Effector memory CD4-positive, alpha-beta T cell (primary cell): ENCODE measurements at regions not wholly inside any gene's neighbourhood (a gene's known extent, or its start where the extent isn't known, plus 50 kb on each side); places are given as distances from the start of the nearest gene placed in this dataset.

ENCODE experiments used
- DNase-seq, 3 donors: peaks; one replicate each; pipeline ENCODE4 v3.0.0-alpha.2; 2020
- H3K27ac ChIP-seq: 2 replicates; pipeline ENCODE4 v1.7.0; 2013; ENCODE audit warnings: mild to moderate bottlenecking, low read length, moderate library complexity; ENCODE audit not compliant: insufficient read depth, poor library complexity, severe bottlenecking
- H3K27me3 ChIP-seq: replicated peaks from 2 replicates; pipeline ENCODE4 v1.7.0; 2013; ENCODE audit warnings: mild to moderate bottlenecking, low read length; ENCODE audit not compliant: insufficient read depth, control insufficient read depth, poor library complexity, severe bottlenecking
- H3K36me3 ChIP-seq: 2 replicates; pipeline ENCODE4 v1.7.0; 2013; ENCODE audit warnings: mild to moderate bottlenecking, low read length, moderate library complexity; ENCODE audit not compliant: control insufficient read depth, insufficient read depth
- H3K4me1 ChIP-seq: 2 replicates; pipeline ENCODE4 v1.7.0; 2013; ENCODE audit warnings: low read length, mild to moderate bottlenecking; ENCODE audit not compliant: control insufficient read depth, insufficient read depth, poor library complexity, severe bottlenecking
- H3K4me3 ChIP-seq: 2 replicates; pipeline ENCODE4 v1.7.0; 2013; ENCODE audit warnings: low read length, low read depth, mild to moderate bottlenecking; ENCODE audit not compliant: insufficient read depth, poor library complexity, severe bottlenecking
- H3K9me3 ChIP-seq: 2 replicates; pipeline ENCODE4 v1.7.0; 2013; ENCODE audit warnings: mild to moderate bottlenecking, low read length, moderate library complexity; ENCODE audit not compliant: control insufficient read depth

DNA sequence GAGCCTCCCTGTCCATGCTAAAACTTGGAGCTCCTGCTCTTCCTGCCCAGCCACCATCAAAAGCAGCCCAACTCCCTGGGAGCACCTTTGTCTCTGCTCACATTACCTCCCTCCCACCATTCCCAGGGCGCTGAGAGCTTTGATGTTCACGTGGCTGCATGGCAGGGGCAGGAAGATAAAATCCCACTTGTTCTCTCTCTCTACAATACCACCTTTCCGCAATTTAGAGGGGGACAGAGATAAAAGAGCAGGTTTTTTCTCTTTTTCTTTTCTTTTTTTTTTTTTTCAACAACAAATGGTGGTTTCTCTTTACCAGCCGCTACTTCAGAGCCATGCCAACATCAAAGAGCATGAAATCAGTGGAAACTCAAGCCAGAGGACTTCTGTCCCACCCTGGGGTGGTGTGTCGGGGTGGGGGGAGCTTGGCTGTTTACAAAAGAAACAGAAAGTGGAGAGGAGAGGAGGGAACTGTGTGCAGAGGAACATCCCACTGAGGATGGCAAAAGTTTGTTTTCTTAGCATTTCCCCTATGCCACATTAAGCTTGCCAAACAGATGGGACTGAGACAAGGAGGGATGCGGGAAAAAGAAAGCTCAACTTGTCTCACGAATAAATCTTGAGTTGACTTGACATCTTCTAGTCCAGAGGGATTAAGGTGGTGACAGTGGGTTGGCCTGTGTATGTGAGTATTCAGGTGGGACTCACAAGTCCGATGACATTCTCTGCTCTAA is 103.7 kb upstream of the NUDT4 start:
- Histone ChIP-seq H3K4me1 (no peaks in the 10 kb centered on the region), H3K4me3 (no peak overlapping the region), H3K27me3 (no peaks in the 10 kb centered on the region), H3K9me3 (no peaks in the 10 kb centered on the region), H3K27ac (no peak overlapping the region), H3K36me3 (no peaks in the 10 kb centered on the region)
- no peak for DNase-seq

- Histone ChIP-seq H3K9me3 (no peaks in the 10 kb centered on the region), H3K27me3 (no peaks in the 10 kb centered on the region), H3K4me3 (no peak overlapping the region), H3K27ac (no peak overlapping the region), H3K36me3 (no peaks in the 10 kb centered on the region), H3K4me1 (no peaks in the 10 kb centered on the region)
- no peak for DNase-seq
Measured at GRCh38 chr12:93274937-93275336, 102.8 kb upstream of the NUDT4 start.

GRCh38 chr12:93275589-93275988 is 102.1 kb upstream of the NUDT4 start:
- Histone ChIP-seq H3K9me3 (no peaks in the 10 kb centered on the region), H3K27me3 (no peaks in the 10 kb centered on the region), H3K4me3 (no peak overlapping the region), H3K4me1 (no peaks in the 10 kb centered on the region), H3K36me3 (no peaks in the 10 kb centered on the region), H3K27ac (no peak overlapping the region)
- DNase-seq, result no peak

- Histone ChIP-seq H3K36me3 (no peaks in the 10 kb centered on the region), H3K4me3 (no peak overlapping the region), H3K9me3 (no peaks in the 10 kb centered on the region), H3K4me1 (no peaks in the 10 kb centered on the region), H3K27ac (no peak overlapping the region), H3K27me3 (no peaks in the 10 kb centered on the region)
- DNase-seq, result no peak
Measured at GRCh38 chr12:93279565-93280412, 97.9 kb upstream of the NUDT4 start.

DNA sequence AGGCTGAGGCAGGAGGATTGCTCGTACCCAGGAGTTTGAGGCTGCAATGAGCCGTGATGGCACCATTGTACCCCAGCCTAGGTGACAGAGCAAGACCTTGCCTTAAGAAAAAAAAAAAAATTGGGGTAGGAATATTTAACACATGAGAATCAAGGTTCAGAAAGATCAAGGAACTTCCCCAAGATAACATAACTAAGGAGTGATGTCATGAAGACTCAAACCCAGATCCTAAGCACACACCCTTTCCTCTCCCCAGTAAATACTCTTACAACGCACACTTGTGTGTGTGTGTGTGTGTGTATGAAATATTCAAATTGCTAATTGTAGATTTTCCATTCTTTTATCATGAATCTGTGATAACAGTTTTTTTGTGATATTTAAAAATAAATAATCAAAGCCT is 90.6 kb upstream of the NUDT4 start:
- H3K27ac ChIP-seq, result no peak overlapping the region
- H3K27me3 ChIP-seq, result no peaks in the 10 kb centered on the region
- no peaks in the 10 kb centered on the region for H3K4me1 ChIP-seq
- H3K36me3 ChIP-seq, result no peaks in the 10 kb centered on the region
- H3K9me3 ChIP-seq, result no peaks in the 10 kb centered on the region
- no peak overlapping the region for H3K4me3 ChIP-seq
- DNase-seq, result no peak

- Histone ChIP-seq H3K27me3 (no peaks in the 10 kb centered on the region), H3K36me3 (no peaks in the 10 kb centered on the region), H3K4me3 (no peak overlapping the region), H3K27ac (no peak overlapping the region), H3K9me3 (no peaks in the 10 kb centered on the region), H3K4me1 (no peaks in the 10 kb centered on the region)
- no peak for DNase-seq
Measured at GRCh38 chr12:93288626-93289025, 89.1 kb upstream of the NUDT4 start.

DNA sequence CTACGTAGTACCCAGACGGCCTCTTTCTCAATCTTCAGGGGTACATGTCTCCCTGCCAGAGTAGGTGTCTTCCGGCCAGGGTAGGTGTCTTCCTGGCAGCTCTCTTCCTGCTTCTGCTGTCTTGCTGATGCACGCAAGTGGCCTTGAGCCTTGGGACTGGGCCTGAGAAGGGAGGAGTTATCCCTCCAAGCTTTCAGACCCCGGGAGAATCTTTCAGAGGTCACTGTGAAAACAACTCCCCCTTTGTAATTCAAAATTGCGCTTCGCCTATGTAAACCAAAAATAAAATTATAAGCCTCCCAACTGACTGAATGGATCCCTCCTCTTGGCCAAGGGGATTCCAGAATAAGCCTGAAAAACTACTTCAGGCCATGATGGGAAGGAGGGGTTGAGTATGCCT is 87.3 kb upstream of the NUDT4 start:
- Histone ChIP-seq H3K4me1 (no peaks in the 10 kb centered on the region), H3K9me3 (no peaks in the 10 kb centered on the region), H3K27ac (no peak overlapping the region), H3K4me3 (no peak overlapping the region), H3K27me3 (no peaks in the 10 kb centered on the region), H3K36me3 (no peaks in the 10 kb centered on the region)
- no peak for DNase-seq

GRCh38 chr12:93292213-93292612 is 85.5 kb upstream of the NUDT4 start:
- Histone ChIP-seq H3K4me1 (no peaks in the 10 kb centered on the region), H3K36me3 (no peaks in the 10 kb centered on the region), H3K27me3 (no peaks in the 10 kb centered on the region), H3K27ac (no peak overlapping the region), H3K4me3 (no peak overlapping the region), H3K9me3 (no peaks in the 10 kb centered on the region)
- DNase-seq, result no peak

DNA sequence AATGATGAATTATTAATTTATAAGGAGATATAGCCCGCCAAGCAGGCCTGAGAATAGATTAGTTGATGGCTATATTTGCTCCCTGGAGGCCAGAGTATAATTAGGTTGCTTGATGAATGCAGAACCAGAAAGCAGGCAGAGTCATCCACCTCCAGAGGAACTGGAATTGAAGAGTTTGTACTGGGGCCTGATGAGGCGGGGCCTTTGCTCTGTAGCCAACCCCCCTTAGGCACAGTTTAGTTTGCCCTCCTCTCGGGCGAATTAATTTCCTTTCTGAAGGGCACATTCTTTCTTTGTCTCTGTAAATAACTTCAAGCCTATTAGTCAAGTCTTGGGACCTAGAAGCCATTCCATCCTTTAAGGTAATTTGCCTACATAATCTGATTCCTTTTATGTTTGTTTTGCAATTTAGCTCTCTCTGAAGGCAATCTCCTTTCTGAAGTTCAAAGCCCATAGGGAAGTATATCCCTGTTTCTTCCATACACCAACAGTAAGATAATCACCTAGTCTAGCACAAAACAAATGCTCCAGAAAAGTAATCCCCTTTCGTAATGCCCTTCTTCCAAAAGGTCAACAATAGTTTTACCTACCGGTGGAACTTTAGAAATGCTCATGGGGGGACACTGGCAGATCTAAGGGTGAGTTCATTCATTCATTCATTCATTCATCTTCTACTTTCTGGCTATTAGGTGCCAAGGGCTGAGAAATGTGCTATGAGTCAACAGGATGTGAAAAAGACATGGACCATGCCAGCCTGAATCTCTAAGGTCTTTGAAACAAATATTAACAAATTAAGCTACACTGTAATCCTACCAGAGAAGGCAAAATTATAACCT is 84.8 kb upstream of the NUDT4 start:
- H3K36me3 ChIP-seq, result no peaks in the 10 kb centered on the region
- H3K4me1 ChIP-seq, result no peaks in the 10 kb centered on the region
- H3K27ac ChIP-seq, result no peak overlapping the region
- H3K27me3 ChIP-seq, result no peaks in the 10 kb centered on the region
- DNase-seq, result no peak
- H3K9me3 ChIP-seq, result no peaks in the 10 kb centered on the region
- no peak overlapping the region for H3K4me3 ChIP-seq
